ENCODE measurements at regions not wholly inside any gene's neighbourhood (a gene's known extent, or its start where the extent isn't known, plus 50 kb on each side); places are given as distances from the start of the nearest gene placed in this dataset.

DNA sequence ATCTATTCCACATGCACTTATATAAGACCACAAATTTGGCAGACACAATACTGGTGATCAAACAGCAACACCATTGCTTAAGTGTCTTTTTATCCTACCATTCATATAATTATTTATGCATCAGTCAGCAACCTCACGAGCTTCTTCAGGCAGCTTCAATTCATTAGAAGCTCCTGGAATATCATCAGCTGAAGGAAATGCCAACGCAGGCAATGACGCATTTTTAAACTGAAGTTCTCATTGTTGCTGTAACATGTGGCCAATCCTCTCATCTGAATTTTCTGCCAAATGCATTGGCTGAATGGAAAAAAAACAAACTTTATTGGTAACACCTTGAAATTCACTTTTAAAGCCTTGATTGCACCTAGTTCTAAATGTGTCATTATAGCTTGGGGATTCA lies 376.4 kb upstream of the RGMB start:
- no peak for DNase-seq (ENCODE audit: low spot score)
- no peaks in the 10 kb centered on the region for H3K36me3 ChIP-seq
- no peaks in the 10 kb centered on the region for H3K27me3 ChIP-seq (replicated peaks; ENCODE audit: insufficient read depth)
- 75% methylated on average over 3 of the region's 3 CpGs for WGBS
- intact Hi-C loops (cut with DNase I) = no loop called here
- H3K9me3 ChIP-seq = no peaks in the 10 kb centered on the region
- TF ChIP-seq POLR2AphosphoS5 (IDR thresholded peaks at IDR 0.05) (no peak), CTCF (IDR thresholded peaks at IDR 0.05) (no peak), POLR2A (IDR thresholded peaks at IDR 0.05) (no peak)
- no peak overlapping the region for H3K27ac ChIP-seq
- no peak overlapping the region for H3K4me3 ChIP-seq
- H3K4me1 ChIP-seq (replicated peaks) = no peaks in the 10 kb centered on the region

DNA sequence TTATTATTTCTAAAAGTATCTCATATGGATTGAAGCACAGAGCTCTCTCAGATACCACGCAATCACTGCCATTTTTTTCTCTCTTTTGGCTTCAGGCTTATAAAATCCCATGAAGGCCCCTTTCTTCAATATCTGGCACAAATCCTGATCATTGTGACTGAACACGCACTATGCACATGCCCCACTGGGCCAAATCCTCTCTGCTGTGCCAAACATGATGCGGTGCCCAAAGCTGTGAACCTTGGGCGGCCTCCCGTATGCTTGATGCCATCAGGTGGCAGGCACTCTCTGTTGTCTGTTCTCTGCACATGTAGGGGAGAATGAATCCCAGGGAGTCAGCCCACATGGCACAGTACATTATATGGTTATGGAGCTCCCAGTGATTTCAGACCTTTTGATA lies 375.0 kb upstream of the RGMB start:
- Histone ChIP-seq H3K4me1 (replicated peaks) (no peaks in the 10 kb centered on the region), H3K4me3 (no peak overlapping the region), H3K27me3 (replicated peaks; ENCODE audit: insufficient read depth) (no peaks in the 10 kb centered on the region), H3K27ac (no peak overlapping the region), H3K36me3 (no peaks in the 10 kb centered on the region), H3K9me3 (no peaks in the 10 kb centered on the region)
- no peak for TF ChIP-seq POLR2AphosphoS5 (IDR thresholded peaks at IDR 0.05)
- no peak for TF ChIP-seq CTCF (IDR thresholded peaks at IDR 0.05)
- no peak for TF ChIP-seq POLR2A (IDR thresholded peaks at IDR 0.05)
- WGBS = 76% methylated on average over 5 of the region's 5 CpGs
- intact Hi-C loops (cut with DNase I) = no loop called here
- no peak for DNase-seq (ENCODE audit: low spot score)

- DNase-seq (ENCODE audit: low spot score) = no peak
- Histone ChIP-seq H3K4me3 (no peak overlapping the region), H3K27me3 (replicated peaks; ENCODE audit: insufficient read depth) (no peaks in the 10 kb centered on the region), H3K27ac (no peak overlapping the region), H3K36me3 (no peaks in the 10 kb centered on the region), H3K4me1 (replicated peaks) (no peaks in the 10 kb centered on the region), H3K9me3 (no peaks in the 10 kb centered on the region)
- TF ChIP-seq CTCF (IDR thresholded peaks at IDR 0.05) (no peak), POLR2A (IDR thresholded peaks at IDR 0.05) (no peak)
- intact Hi-C loops (cut with DNase I) = no loop called here
These were observed 371.8 kb upstream of the RGMB start for GRCh38 chr5:98401656-98402055.

GRCh38 chr5:98402130-98402529 lies 371.3 kb upstream of the RGMB start:
- no peak for DNase-seq (ENCODE audit: low spot score)
- intact Hi-C loops (cut with DNase I) = no loop called here
- TF ChIP-seq CTCF (IDR thresholded peaks at IDR 0.05) = no peak
- no peak for TF ChIP-seq POLR2A (IDR thresholded peaks at IDR 0.05)
- no peak for TF ChIP-seq POLR2AphosphoS5 (IDR thresholded peaks at IDR 0.05)
- H3K36me3 ChIP-seq = no peaks in the 10 kb centered on the region
- H3K27me3 ChIP-seq (replicated peaks; ENCODE audit: insufficient read depth) = no peaks in the 10 kb centered on the region
- H3K4me1 ChIP-seq (replicated peaks) = no peaks in the 10 kb centered on the region
- H3K27ac ChIP-seq = no peak overlapping the region
- H3K9me3 ChIP-seq = no peaks in the 10 kb centered on the region
- H3K4me3 ChIP-seq = no peak overlapping the region

GRCh38 chr5:98403131-98403530 lies 370.3 kb upstream of the RGMB start:
- no peak for TF ChIP-seq POLR2A (IDR thresholded peaks at IDR 0.05)
- TF ChIP-seq CTCF (IDR thresholded peaks at IDR 0.05) = no peak
- no peak for TF ChIP-seq POLR2AphosphoS5 (IDR thresholded peaks at IDR 0.05)
- DNase-seq (ENCODE audit: low spot score) = no peak

More at GRCh38 chr5:98403131-98403530, 370.3 kb upstream of the RGMB start:
- Histone ChIP-seq H3K4me1 (replicated peaks) (no peaks in the 10 kb centered on the region), H3K27ac (no peak overlapping the region), H3K4me3 (no peak overlapping the region), H3K36me3 (no peaks in the 10 kb centered on the region), H3K27me3 (replicated peaks; ENCODE audit: insufficient read depth) (no peaks in the 10 kb centered on the region), H3K9me3 (no peaks in the 10 kb centered on the region)
- 58% methylated on average over 1 of the region's 1 CpG for WGBS
- intact Hi-C loops (cut with DNase I) = no loop called here
